Tibial nerve (tissue), 4 donors: ENCODE measurements at regions not wholly inside any gene's neighbourhood (a gene's known extent, or its start where the extent isn't known, plus 50 kb on each side); places are given as distances from the start of the nearest gene placed in this dataset.

Experiments
- CTCF ChIP-seq, 5 experiments: fragments of 200-600 bp in 3 of 5; fragments of 450-650 bp in 2 of 5; sonication (generic) in 3 of 5; IDR thresholded peaks; one replicate each; pipeline ENCODE4 v1.5.1; 2016 to 2019; ENCODE audit warnings: antibody characterized with exemption in 5 of 5, mild to moderate bottlenecking in 3 of 5, moderate library complexity in 2 of 5
- EP300 ChIP-seq, 2 donors: sonication (generic); formaldehyde crosslinking; IDR thresholded peaks; one replicate each; pipeline ENCODE4 v1.6.1; 2017; ENCODE audit warnings: antibody characterized with exemption in 2 of 2, mild to moderate bottlenecking in 1 of 2
- POLR2A ChIP-seq, 2 donors: fragments of 450-650 bp; IDR thresholded peaks; one replicate each; pipeline ENCODE4 v1.6.1; 2017; ENCODE audit warnings: antibody characterized with exemption in 2 of 2, mild to moderate bottlenecking in 2 of 2, moderate library complexity in 2 of 2

DNA sequence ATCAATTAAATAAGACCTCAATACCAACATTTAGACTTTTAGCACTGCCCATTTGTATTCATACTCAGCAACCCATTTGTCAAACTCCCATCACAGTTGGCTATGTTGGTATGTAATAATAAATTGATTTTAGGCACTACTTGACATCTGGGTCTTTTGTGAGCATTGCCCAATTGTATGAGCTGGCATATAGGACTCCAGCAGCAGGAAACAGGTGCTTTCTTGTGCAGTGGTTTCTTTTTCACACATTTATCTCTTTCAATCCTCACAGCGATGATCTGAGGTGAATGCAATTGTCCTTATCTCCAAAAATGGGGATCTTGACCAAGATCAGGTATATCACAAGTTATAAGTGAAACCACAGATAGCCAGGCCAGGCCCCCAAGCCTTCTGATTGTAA lies 96.9 kb upstream of the OXGR1 start:
- no peak for TF ChIP-seq POLR2A (IDR thresholded peaks at IDR 0.05)
- TF ChIP-seq CTCF (IDR thresholded peaks at IDR 0.05): no peak
- no peak for TF ChIP-seq EP300 (IDR thresholded peaks at IDR 0.05)
